OCI-LY3 (cell line): ENCODE measurements at regions not wholly inside any gene's neighbourhood (a gene's known extent, or its start where the extent isn't known, plus 50 kb on each side); places are given as distances from the start of the nearest gene placed in this dataset.
"Not testable (repeated sequence)": the region's sequence is repeated elsewhere in the genome, so short reads cannot be mapped to it uniquely, and the experiment has no call there.

Source experiments
- H2AFZ ChIP-seq: fragments of 200-600, 300-600 bp; shearing (Covaris generic); 2 replicates; pipeline ENCODE4 v1.6.0; 2014; ENCODE audit warnings: antibody characterized with exemption, low read depth, low read length
- H3K27ac ChIP-seq: fragments of 200-600, 300-600 bp; sonication (generic); 2 replicates; pipeline ENCODE4 v1.5.1; 2014; ENCODE audit warnings: mild to moderate bottlenecking, low read length, moderate library complexity, mixed read lengths
- H3K27me3 ChIP-seq: fragments of 200-600, 300-600 bp; sonication (generic); 2 replicates; pipeline ENCODE4 v1.6.1; 2014; ENCODE audit warnings: low read depth, low read length, mixed read lengths
- H3K36me3 ChIP-seq: fragments of 200-600, 300-600 bp; sonication (generic); replicated peaks from 2 replicates; pipeline ENCODE3; 2014; ENCODE audit warnings: low read depth, low read length, mixed read lengths
- H3K4me1 ChIP-seq: fragments of 300-600, 200-600 bp; sonication (generic); 2 replicates; pipeline ENCODE4 v1.6.1; 2014; ENCODE audit warnings: low read length, mixed read lengths
- H3K4me2 ChIP-seq: fragments of 200-600, 300-600 bp; sonication (generic); 2 replicates; pipeline ENCODE4 v1.6.1; 2014; ENCODE audit warnings: low read length, mixed read lengths
- H3K4me3 ChIP-seq: fragments of 300-600, 200-600 bp; sonication (generic); 2 replicates; pipeline ENCODE4 v1.5.1; 2014; ENCODE audit warnings: antibody characterized with exemption, mild to moderate bottlenecking, low read length, moderate library complexity
- H3K79me2 ChIP-seq: fragments of 300-600, 200-600 bp; shearing (Covaris generic); 2 replicates; pipeline ENCODE4 v1.6.1; 2014; ENCODE audit warnings: mild to moderate bottlenecking, low read length, mixed read lengths
- H3K9ac ChIP-seq: fragments of 300-600, 200-600 bp; shearing (Covaris generic); 2 replicates; pipeline ENCODE4 v1.6.0; 2014; ENCODE audit warnings: mild to moderate bottlenecking, low read length, moderate library complexity
- H3K9me3 ChIP-seq: fragments of 200-600, 300-600 bp; shearing (Covaris generic); 2 replicates; pipeline ENCODE4 v1.6.1; 2014; ENCODE audit warnings: low read length, mixed read lengths; ENCODE audit not compliant: insufficient read depth
- H4K20me1 ChIP-seq: fragments of 200-600, 300-600 bp; sonication (generic); 2 replicates; pipeline ENCODE4 v1.6.1; 2016; ENCODE audit warnings: low read length, mixed read lengths; ENCODE audit not compliant: insufficient read depth
- EZH2phosphoT487 ChIP-seq: fragments of 200-600 bp; shearing (Covaris generic); IDR thresholded peaks from 2 replicates; pipeline ENCODE4 v1.6.1; 2018; ENCODE audit warnings: antibody characterized with exemption, mixed run types, low read depth
- TF ChIP-seq, protein P1 (sequence below): fragments of 200-600, 300-600 bp; sonication (generic); IDR thresholded peaks from 2 replicates; pipeline ENCODE4 v1.5.1; 2014; ENCODE audit warnings: antibody characterized with exemption, low read length, low read depth

DNA sequence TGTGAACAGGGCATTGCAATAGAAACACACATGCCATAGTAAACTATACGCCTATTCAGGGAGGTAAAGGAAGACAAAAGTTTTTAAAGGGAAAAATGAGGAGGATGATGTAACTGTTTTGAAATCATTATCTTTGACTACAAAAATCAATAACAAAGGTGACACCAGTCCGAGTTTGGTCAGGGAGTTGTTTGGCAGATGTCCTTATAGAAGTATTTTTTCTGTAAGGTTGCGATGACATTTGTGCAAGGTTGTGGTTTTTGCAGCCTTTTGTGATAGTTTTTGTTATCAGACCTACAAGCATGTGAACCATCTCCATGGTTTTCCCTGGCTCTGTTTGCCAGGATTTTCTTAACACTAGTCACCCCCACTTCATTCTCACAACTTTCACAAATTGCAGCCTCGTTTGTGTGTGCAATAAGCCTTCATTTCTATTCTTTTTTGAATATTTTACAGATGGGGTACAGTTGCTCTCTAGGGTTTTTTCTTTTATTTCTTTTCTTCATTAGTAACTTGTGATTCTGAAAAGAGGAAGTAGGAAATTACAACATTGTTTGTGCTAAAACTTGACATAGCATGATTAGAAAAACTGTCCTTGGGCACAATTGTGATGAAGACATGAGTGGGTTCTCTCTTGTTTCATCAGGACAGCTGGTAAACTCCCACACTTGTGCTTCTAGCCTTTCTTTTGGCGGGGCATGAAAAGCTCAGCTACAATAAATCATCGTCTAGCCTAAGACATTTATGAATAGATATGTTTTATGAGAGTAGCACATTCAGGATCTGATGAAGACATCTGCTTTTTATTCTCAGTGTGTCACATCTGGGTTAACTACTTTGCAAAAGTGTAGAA is 60.2 kb upstream of the PNPLA4 start:
- Histone ChIP-seq H3K79me2 (no peaks in the 10 kb centered on the region), H3K36me3 (no peaks in the 10 kb centered on the region), H3K27me3 (no peaks in the 10 kb centered on the region), H3K9me3 (no peaks in the 10 kb centered on the region), H3K4me3 (no peak overlapping the region), H4K20me1 (no peaks in the 10 kb centered on the region), H3K27ac (no peak overlapping the region), H3K9ac (no peak overlapping the region), H3K4me2 (0 out of 2 replicates have a peak overlapping the region, but pooled peaks have one; percentile 3), H2AFZ (no peak overlapping the region), H3K4me1 (peaks cover 7% of the 10 kb centered on the region)
- no peak for TF ChIP-seq EZH2phosphoT487
- TF ChIP-seq, protein P1, sequence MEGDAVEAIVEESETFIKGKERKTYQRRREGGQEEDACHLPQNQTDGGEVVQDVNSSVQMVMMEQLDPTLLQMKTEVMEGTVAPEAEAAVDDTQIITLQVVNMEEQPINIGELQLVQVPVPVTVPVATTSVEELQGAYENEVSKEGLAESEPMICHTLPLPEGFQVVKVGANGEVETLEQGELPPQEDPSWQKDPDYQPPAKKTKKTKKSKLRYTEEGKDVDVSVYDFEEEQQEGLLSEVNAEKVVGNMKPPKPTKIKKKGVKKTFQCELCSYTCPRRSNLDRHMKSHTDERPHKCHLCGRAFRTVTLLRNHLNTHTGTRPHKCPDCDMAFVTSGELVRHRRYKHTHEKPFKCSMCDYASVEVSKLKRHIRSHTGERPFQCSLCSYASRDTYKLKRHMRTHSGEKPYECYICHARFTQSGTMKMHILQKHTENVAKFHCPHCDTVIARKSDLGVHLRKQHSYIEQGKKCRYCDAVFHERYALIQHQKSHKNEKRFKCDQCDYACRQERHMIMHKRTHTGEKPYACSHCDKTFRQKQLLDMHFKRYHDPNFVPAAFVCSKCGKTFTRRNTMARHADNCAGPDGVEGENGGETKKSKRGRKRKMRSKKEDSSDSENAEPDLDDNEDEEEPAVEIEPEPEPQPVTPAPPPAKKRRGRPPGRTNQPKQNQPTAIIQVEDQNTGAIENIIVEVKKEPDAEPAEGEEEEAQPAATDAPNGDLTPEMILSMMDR = no peak

DNA sequence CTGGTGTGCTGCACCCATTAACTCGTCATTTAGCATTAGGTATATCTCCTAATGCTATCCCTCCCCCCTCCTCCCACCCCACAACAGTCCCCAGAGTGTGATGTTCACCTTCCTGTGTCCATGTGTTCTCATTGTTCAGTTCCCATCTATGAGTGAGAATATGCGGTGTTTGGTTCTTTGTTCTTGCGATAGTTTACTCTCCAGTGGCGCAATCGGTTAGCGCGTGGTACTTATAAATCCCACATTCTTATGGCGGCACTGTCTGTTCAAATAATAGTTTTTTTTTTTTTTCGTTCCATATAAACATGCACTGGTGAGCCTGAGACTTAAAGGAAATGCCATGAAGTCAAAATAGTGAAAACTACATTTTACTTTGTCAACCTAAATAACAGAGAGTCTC is 59.5 kb upstream of the PNPLA4 start:
- H3K4me1 ChIP-seq, H3K4me2 ChIP-seq, H3K9me3 ChIP-seq, H3K9ac ChIP-seq, H3K36me3 ChIP-seq, H3K4me3 ChIP-seq, H4K20me1 ChIP-seq, H2AFZ ChIP-seq, H3K79me2 ChIP-seq, H3K27me3 ChIP-seq, H3K27ac ChIP-seq: not testable (repeated sequence)

- Histone ChIP-seq H3K9me3 (no peaks in the 10 kb centered on the region), H2AFZ (no peak overlapping the region), H4K20me1 (no peaks in the 10 kb centered on the region), H3K9ac (no peak overlapping the region), H3K27ac (no peak overlapping the region), H3K79me2 (no peaks in the 10 kb centered on the region), H3K4me3 (no peak overlapping the region), H3K27me3 (no peaks in the 10 kb centered on the region), H3K36me3 (no peaks in the 10 kb centered on the region), H3K4me2 (no peak overlapping the region), H3K4me1 (peaks cover 7% of the 10 kb centered on the region)
- TF ChIP-seq, protein P1 = no peak
These were observed 58.4 kb upstream of the PNPLA4 start for GRCh38 chrX:7985568-7985967.

DNA sequence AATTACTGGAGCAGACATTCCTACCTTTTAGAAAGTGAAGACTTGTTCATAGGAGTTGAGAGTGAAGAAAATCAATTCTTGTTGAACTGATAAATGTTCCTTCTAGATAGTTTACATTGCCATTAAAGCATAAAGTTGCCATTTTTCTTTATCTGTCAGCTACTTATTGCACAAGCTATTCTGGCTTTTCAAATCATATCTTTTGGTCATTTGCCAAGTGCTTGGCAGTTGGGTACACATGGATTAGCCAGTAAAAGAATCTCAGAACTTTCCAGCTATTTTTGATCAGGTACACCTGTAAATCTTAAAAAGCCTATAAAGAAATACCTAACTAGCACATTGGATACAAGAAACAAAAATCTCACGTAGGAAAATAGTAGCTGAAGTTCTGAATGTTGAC is 56.4 kb upstream of the PNPLA4 start:
- no peaks in the 10 kb centered on the region for H3K27me3 ChIP-seq
- no peaks in the 10 kb centered on the region for H4K20me1 ChIP-seq
- H3K9ac ChIP-seq = no peak overlapping the region
- no peaks in the 10 kb centered on the region for H3K79me2 ChIP-seq
- H2AFZ ChIP-seq = no peak overlapping the region
- H3K4me2 ChIP-seq = no peak overlapping the region
- no peak overlapping the region for H3K27ac ChIP-seq
- no peaks in the 10 kb centered on the region for H3K36me3 ChIP-seq
- H3K4me3 ChIP-seq = no peak overlapping the region
- no peaks in the 10 kb centered on the region for H3K9me3 ChIP-seq
- TF ChIP-seq EZH2phosphoT487 = no peak
- TF ChIP-seq, protein P1 = no peak
- H3K4me1 ChIP-seq = peaks cover 7% of the 10 kb centered on the region
